Prostate gland (tissue), 2 donors: ENCODE measurements at regions not wholly inside any gene's neighbourhood (a gene's known extent, or its start where the extent isn't known, plus 50 kb on each side); places are given as distances from the start of the nearest gene placed in this dataset.

ENCODE experiments used
- CTCF ChIP-seq, 4 experiments: fragments of 200-600 bp in 2 of 4; fragments of 450-650 bp in 2 of 4; sonication (generic) in 2 of 4; IDR thresholded peaks; 1 replicate in 3 of 4; 2 replicates in 1 of 4; pipeline ENCODE4 v1.5.1; 2016 to 2019; ENCODE audit warnings: antibody characterized with exemption in 4 of 4, mild to moderate bottlenecking in 2 of 4, moderate library complexity in 2 of 4
- POLR2A ChIP-seq: fragments of 450-650 bp; IDR thresholded peaks from one replicate; pipeline ENCODE4 v1.6.1; 2016; ENCODE audit warnings: antibody characterized with exemption, mild to moderate bottlenecking
- POLR2AphosphoS5 ChIP-seq: sonication (generic); formaldehyde crosslinking; IDR thresholded peaks from one replicate; pipeline ENCODE4 v1.6.1; 2017; ENCODE audit warnings: antibody characterized with exemption

- no peak for TF ChIP-seq CTCF (IDR thresholded peaks at IDR 0.05)
- TF ChIP-seq POLR2AphosphoS5: no peak
- TF ChIP-seq POLR2A: no peak
Observed at GRCh38 chr3:124640635-124641306, 89.5 kb upstream of the UMPS start.
